M059J (cell line): ENCODE measurements at regions not wholly inside any gene's neighbourhood (a gene's known extent, or its start where the extent isn't known, plus 50 kb on each side); places are given as distances from the start of the nearest gene placed in this dataset.
A peak's percentile ranks its signal among the peaks of the same experiment; 100 is the strongest.

Experiments used
- DNase-seq: peaks from one replicate; pipeline ENCODE4 v3.0.0-alpha.2; 2012; ENCODE audit warnings: low read depth

DNA sequence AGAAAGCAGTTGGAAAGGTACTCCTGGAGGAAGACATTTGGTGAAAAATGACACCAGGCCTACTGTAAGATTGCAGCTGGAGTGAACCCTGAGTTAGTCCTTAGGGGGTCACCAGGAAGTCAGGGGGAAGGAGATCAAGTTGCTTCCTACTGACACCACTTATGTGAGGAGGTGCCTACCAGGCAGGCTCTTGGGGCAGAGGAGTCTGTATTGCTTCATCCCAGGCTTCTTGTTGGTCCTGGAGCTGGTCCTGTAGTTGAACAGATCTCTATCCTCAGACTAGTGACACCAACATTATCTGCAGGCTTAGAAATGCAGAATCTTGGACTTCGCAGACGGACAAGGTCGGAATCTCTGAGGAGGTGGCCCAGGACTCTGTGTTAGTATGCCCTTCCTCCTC is 116.0 kb upstream of the ARGLU1 start:
- no peak for DNase-seq

DNA sequence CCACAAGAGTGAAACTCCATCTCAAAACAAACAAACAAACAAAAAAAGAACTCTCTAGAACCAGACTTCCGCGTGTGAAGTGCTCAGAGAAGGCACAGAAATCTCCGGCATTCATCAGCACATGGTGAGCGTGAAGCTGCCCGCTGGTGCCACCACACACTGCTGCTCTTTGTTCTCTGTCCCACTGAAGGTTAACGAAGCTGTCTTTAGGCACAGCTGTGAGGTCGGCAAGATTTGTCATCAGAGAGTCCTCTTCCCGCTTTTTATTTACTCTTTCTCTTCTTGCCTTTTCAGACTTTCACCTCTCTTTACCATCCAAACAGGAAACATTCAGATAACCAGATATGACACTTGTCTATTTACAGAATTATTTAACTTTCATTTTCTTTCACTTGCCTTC is 115.2 kb upstream of the ARGLU1 start:
- DNase-seq = no peak

DNA sequence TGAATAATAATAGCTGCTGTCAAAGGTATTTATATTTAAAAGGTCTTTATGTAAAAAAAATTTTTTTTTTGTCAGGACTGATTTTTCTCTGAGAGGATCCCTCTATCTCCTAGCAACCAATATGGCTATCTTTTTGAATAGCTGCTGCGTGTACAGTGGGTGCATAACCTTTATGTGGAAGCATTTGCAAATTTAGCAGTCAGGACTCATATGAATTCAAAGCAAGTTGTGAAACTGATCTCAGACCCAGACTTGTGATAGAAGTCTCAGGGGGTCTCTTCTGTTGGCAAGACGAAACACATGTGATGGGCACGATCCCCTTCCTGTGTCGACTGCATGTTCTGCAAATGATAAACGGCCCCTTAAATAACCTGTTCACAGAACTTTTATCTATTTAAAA is 114.1 kb upstream of the ARGLU1 start:
- no peak for DNase-seq

DNA sequence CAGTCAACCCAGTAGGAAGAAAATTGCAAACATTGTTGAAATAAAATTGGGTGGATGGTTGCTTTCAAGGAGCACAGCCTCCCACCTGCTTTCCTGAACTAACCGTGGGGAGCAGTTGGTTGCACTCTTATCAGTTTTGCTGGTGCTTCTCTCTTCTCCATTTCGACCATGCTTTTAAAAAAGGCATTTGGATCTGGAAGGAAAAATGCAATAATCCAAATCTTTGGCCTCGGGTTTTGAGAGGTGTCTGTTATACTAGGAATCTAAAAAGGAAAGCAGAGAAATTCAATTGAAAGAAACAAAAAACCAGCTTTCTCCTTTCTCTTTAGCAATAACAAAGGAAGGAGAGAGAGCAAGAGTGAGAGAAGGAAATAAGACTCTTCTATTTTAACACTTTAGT is 113.6 kb upstream of the ARGLU1 start:
- DNase-seq = no peak

DNA sequence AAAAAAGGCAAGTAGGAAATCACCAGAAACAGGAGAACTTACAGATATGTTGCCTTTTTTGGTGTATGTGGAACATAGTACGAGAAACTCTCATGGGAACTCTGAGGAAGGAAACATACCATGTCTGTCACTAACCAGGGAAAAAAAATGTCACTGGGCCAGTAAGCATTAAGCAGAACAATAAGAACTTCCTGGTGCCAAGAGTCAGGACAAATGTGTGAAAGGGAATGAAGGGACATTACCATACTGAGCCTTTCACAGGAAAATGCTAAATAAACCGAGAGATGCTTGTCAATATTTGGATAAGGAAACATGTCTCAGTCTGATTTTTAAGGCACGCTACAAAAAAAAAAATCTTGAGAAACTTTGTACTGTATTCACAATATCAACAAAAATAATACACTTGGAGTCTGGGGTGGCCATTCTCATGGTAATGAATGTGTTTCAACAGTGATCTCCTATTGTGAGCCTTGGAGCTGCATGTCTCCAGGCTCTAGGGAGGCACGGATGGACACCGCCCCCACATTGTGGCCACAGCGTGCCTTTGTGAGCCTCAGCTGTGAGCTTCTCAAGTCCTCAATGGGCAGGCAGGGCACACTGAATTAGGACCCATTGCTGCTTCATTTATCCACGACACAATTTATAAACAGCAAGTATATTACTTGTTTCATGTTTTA is 113.0 kb upstream of the ARGLU1 start:
- no peak for DNase-seq

DNA sequence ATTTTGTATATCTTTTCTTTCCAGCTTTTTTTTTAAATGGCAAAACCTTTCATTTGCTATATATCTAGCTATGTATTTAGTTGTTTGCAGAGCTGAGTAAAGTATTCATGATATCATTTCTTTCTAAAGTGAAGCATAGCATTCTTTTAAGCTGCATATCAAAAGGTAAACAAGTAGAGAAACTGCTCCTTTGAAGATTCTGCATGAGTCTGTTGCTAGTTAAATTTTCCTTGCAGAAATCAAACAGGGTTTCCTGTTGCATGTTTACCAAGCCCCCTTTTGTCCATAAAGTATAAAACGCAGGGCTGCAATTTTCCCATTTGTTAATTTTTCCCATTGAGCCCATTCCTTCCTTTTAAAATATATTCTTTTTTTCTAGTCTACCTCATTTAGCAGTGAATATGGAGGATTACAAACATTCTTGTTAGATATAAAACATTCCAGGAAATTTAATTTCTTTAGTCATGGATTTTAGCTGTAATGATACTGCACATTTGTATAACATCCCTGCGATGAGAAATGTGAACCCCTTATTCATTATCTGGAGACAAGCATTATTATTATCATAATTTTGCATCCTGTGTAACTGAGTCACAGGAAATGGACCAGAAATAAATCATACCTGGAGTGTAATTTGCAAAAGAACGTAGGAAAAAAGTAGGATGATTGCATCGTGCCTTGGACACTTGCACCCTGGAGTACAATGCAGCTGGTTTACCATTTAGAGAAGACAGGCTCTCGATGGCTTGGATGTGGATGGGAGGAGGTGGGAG is 110.9 kb upstream of the ARGLU1 start:
- DNase-seq = no peak

DNA sequence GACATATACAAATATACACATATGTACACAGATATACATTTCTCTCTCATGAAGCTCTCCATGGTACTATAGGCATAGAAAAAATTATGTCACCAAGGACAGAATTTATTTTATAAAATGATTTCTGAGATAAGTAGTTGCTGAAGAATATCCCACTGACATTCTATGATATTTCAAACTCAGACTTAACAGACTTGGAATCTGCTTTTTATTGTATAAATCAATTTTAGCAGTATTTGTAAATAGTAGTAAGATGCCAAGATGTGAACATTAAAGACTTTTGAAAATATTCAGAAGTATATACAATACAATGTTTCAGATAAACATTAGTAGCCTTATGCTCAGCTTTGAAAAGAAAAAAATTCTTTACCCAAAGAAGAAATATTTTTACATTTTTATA is 107.4 kb upstream of the ARGLU1 start:
- DNase-seq = no peak

DNA sequence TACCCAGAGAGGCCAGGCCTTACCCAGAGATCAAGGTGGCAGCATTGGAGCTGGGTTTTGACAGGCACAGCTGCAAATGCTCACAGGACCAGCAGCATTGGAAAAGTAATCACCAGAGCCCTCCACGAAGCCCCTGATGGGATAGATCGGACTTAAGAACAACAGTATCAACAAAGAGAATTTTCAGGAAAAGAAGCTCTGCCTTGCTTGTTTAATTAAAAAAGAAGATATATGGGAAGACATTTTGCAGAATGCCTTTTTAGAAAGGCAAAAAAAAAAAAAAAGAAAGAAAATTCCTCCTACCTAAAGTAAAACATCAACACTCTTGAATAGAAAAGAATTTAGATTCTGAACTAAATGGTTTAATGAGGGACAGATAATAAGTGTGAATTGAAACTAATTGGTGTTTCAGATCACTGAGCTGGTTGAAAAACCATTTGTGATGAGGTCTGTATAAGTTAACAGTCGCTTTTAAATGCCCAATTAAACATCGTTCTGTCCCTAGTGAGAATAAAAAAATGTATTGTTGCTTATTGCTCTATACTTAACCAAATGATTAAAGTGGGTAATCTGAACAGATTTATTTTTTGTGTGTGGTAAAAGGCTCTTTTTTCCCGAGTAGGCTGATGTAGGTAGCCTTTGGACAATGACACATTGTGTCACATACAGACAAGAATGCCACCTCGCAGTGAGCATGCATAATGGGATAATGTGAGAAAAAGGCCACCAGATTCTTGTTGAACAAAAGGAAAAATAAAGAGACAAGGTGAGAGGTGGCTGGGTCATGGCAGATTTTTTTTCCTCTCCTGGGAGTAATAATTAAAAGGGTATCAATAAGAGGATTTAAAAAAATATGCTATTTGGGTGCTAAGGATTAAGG is 93.0 kb upstream of the ARGLU1 start:
- no peak for DNase-seq

DNA sequence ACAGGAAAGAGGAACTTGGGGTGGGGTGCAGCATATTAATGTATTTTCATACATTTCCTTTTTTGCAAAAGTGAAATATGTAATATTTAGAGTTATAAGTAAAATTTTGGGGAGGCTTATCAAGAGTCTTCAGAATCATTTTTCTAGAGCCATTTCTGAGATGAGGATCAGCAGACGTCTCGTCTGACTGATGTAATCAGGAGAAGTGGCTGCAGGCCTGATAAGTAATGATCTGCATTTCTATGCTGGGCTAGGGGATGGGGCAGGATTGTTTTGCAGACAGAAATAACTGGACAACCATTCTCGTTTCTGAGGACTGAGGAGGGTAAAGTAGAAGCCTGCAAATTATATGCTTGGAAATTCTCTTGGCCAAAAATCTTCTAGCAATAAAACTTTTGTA is 89.2 kb upstream of the ARGLU1 start:
- DNase-seq = no peak

DNA sequence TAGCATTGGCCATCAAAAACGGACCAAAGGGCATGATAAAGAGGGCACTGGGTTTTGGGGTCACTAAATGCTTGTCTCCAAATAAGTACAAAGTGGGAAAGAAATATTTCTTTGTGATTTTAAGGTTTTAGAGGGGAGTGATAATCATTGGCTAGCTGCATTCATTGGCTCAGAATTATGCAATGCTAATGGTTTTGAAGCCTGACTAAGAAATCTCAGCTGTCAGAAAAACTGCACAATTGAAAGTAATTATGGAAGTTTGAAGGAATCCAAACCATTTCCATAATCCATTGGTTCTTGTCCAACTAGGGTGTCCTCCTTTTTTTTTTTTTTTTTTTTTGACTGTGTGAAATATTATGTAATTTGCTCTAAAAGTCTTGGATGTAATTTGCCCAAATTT is 88.2 kb upstream of the ARGLU1 start:
- no peak for DNase-seq

DNA sequence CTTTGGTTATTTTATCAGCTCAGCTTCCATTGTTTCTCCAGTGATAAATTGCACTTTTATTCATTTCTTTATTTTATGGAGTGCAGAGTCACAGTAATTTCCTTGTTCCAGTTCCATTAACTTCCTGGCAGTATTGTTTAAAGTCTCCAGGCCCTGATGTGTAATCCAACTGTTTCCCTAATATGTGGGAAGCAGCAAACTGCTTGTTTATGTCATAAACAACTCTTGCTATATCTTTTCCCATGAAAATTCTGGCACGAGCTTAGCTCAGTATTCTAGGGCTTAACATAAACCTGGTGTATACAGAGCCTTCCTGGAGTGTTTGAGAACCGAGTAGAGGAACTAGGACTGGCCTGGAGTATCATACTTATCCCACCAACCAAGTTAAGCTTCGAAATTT is 83.5 kb upstream of the ARGLU1 start:
- DNase-seq = no peak

DNA sequence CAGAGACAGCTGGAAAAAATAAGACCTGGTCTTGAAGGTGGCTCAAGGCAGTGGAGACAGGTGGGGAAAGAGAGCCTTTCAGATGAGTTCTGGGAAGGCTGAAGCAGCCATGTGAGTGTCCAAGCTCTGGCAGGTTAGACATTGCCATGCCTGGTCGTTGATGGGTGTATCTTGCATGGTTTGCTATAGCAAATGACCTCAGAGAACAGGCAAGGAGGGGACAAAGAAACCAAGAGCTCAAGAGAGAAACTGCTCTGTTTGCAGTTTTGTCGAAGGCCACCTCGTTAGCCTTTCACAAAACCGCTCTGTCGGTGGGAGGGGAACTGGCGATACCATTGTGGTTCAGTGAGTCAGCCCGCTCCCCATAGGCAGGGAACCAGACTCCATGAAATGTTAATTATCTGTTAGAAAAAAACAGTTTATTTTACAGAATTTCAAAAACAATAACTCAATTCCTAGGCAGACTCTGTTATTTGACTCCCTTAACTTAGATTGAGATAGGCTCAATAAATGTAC is 82.8 kb upstream of the ARGLU1 start:
- peak; percentile 3 for DNase-seq

DNA sequence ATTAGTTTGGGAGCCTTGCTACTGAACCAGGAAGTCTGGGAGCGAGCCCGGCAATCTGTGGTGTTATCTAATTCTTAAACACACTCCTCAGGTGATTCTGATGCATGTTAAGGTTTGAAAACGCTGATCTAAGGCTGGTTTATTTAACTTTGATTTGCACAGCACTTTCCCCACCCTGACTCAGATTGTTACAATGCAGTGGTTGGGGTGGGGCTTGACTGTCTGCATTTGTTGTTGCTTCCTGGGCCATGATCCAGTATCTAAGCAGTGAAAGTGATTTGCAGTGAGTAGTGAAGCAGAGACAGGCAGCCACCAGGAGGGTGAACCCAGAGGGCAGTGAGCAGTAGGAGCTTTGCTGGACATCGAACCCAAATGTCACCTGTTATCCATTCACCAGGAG is 81.6 kb upstream of the ARGLU1 start:
- peak; percentile 22 for DNase-seq

DNA sequence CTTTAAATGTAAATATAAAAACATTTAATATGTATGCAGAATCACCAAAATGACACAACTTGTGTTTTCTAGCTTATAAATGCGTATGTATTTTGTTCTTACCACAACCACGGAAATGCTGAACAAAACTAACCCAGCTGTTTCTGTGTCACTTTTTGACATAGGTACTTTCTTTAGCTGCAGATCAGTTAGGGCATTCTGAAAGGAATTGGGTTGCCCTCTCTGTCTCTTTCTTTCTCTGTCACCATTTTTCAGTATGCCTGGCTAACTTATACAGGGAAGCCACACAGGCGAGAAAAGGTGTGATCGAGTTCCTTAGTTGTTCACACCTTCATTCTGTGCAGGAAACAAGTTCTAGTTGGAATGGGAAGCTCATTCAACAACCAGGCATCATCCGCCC is 72.6 kb upstream of the ARGLU1 start:
- DNase-seq = no peak

DNA sequence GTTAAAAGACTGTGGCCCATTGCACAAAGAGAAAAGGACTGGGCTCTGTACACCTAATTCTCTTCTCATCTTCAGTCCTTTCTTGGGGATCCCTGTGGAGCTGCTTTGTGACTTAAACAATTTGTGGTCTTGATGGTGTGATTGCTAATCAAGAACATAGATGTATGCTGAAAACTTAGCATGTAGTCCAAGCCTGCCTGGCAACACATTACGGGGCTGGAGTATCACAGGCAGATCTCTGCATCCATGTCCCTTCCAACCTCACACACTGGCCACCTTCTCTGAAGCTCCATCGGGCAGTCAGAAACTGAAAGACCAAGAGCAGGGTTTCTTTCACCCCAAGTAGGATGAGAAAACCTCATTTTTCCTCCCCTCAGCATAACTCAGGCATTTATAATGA is 69.6 kb upstream of the ARGLU1 start:
- DNase-seq = no peak

DNA sequence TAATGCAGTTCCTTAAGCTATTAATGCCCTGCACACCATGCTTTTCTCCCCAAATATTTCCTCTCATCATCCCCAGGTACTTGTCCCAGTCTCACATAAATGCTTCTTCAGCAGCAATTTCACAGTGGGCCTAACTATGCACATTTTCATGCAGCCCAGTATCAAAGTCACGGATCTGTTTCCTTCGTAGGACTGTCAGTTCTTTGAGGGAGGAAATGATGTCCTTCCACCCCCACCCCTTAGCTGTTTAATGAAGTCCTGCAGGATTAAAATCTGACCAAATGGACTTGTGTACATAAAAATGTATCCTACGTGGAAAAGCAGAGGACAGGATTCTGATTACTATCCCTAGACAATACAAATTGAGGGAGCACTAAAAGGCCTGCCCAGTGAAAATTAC is 68.6 kb upstream of the ARGLU1 start:
- DNase-seq = no peak

DNA sequence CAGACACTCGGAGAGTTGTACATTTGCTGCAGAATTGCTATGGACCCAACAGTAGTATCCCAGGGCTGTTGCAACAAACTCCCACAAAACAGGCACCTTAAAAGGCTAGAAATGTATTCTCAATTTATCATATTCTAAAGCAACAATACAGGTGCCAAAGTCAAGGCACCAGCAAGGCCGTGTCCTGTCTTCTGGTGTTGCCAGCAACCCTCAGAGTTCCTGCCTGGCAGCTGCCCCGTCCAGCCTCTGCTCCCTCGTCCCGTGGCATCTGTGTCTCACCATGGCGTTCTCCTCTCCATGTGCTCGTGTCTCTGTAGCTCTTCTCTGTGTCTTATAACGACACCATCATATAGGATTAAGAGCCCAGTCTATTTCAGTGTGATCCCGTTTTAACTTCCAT is 67.7 kb upstream of the ARGLU1 start:
- no peak for DNase-seq

DNA sequence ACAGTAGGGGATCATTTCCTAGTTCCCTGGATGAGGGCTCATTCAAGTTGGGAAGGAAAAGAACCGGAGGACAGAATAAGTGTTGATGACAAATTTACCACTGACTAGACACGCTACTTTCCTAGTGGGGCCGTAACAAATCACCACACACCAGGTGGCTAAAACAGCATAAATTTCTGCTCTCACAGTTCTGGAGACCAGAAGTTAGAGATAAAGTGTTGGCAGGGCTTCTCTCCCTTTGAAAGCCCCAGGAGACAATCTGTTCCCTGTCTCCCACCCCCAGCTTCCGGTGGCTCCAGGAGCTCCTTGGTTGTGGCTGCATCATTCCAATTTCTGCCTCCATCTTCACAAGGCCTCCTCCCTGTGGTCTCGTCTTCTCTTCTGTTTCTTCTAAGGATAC is 65.4 kb upstream of the ARGLU1 start:
- no peak for DNase-seq

DNA sequence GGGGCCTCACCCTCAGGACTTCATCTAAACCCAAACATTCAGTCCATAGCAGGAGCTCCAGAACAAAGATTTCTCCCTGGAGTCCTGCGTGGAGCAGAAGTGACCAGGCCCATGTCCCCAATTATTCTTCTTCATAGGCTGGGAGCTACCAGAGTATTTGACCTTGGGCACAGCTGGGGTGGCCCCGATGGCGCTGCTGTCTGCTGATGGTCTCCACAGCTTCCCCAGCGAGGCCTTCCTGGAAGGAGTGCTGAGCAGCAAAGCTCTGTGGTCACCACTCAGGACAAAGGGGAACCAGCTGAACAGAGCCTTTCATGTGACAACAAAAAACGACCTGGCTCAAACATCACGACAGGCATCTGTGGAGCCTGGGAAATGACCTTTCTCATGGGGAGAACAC is 62.7 kb upstream of the ARGLU1 start:
- no peak for DNase-seq

DNA sequence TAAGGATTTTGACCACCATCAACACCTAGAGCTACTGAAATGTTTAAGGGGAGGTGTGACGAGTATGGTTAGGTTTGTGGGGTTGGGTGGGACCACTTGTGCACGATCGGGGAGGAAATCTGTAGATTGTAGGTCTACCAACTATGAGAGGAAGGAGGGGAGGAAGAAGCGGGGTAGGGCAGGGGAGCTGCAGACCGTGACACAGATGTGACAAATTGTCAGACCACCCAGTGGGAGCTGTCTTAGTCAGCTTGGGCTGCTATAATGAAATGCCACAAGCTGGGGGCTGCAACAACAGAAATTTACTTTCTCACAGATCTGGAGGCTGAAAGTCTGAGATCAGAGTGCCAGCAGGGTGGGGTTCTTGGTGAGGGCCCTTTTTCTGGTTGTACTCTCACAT is 62.2 kb upstream of the ARGLU1 start:
- DNase-seq = no peak

DNA sequence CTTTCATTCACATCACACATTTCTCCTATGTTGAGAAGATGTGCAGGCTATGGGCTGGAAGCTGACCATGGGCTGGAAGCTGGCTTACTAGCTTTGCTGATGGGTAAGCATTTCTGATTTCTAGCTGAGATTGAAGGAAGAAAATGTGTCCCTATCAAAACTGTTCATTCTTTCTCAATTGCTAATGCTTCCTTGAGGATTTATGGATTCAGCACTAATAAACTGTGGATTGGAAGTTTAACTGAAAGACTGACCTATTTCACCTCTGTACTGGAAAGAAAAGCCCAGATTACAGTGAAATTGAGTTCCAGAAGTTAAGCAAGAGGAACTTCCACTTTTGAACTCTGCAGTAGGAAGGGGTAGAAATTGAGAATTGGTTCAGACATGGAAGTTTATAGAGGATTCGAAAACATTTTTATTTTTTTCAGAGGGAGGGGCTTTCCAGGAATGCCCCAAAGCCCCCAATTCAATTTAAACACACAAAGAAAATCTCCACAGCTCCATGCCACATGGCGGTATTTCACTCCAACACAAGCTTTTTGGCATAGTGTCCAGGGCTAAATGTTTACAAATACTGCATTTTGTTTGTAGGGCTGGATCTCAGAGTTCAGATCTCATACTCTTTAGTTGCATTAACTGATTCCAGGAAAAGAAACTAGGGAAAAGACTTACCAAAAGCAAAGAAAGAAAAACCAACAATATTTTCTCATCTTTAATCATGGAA is 61.2 kb upstream of the ARGLU1 start:
- DNase-seq = no peak

DNA sequence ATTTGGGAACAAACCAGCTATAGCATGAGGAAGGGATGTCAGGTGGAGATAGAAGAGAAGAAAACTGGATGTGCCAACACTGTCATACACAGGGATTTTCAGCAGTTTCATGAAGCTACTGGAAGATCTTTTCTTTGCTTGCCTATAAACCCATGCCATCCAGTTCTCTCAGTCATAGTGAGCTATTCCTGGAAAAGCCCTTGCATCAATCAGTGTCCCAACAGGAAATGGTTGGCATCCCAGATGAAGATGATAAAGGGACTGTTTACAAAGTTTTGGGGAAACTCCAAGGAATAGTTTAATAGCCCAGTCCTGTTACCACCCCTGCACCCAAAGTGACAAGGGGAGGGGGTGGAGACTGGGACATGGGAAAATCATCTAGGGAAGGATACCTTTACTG is 58.5 kb upstream of the ARGLU1 start:
- no peak for DNase-seq
